ENCODE measurements at regions not wholly inside any gene's neighbourhood (a gene's known extent, or its start where the extent isn't known, plus 50 kb on each side); places are given as distances from the start of the nearest gene placed in this dataset.

DNA sequence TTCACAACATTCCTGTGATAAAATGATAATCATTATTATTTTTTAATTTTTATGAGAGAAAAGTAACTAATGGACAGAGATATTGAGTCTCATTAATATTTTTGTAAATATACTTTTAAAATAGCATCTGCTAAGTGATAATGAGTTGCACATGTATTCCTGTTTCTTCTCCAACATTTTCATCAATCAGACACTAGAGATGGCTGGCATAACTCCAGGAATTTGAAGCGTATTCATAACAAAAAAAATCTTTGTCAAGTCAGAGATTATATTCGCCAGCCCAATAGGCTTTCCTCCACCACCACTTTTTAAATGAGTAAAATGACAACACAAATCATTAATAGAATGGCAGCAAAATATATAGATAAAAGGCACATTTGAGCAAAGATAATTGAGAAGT, 524.0 kb upstream of the KCND2 start:
- no peak overlapping the region for H3K14ac ChIP-seq (ENCODE audit: low read length in 2 of 2)
- no peak overlapping the region for H3K27ac ChIP-seq (ENCODE audit: low read length, poor library complexity, severe bottlenecking)
- no peaks in the 10 kb centered on the region for H3K27me3 ChIP-seq (ENCODE audit: control insufficient read depth in 1 of 2, insufficient read depth in 1 of 2, low read length in 2 of 2)
- no peak overlapping the region for H4K8ac ChIP-seq (ENCODE audit: low read length)
- 90% methylated on average over 1 of the region's 2 CpGs for WGBS
- no peak overlapping the region for H2BK12ac ChIP-seq (ENCODE audit: low read length in 2 of 2)
- H3K23ac ChIP-seq (ENCODE audit: low read length in 2 of 2): no peak overlapping the region
- H3K9ac ChIP-seq (ENCODE audit: low read length): no peak overlapping the region
- H2BK120ac ChIP-seq (ENCODE audit: low read depth, low read length): no peak overlapping the region
- no peak overlapping the region for H3K4me3 ChIP-seq (ENCODE audit: insufficient read depth in 1 of 2, low read depth in 1 of 2, low read length in 2 of 2)
- no peak for DNase-seq
- no peak overlapping the region for H4K91ac ChIP-seq (ENCODE audit: low read length)
- no peak overlapping the region for H3K4me2 ChIP-seq (ENCODE audit: low read length, poor library complexity, severe bottlenecking)
- no peak overlapping the region for H2BK15ac ChIP-seq (ENCODE audit: low read depth, poor library complexity, severe bottlenecking)
- H2AFZ ChIP-seq (ENCODE audit: low read depth, low read length): no peak overlapping the region
- H2AK5ac ChIP-seq (ENCODE audit: low read length, severe bottlenecking): no peak overlapping the region
- no peaks in the 10 kb centered on the region for H3K79me1 ChIP-seq (replicated peaks; ENCODE audit: low read length, poor library complexity, severe bottlenecking)
- no peak overlapping the region for H2BK5ac ChIP-seq (ENCODE audit: low read depth, low read length, poor library complexity, severe bottlenecking)
- no peak overlapping the region for H3K18ac ChIP-seq (ENCODE audit: low read depth in 1 of 2, low read length in 2 of 2)
- no peaks in the 10 kb centered on the region for H3K36me3 ChIP-seq (ENCODE audit: control insufficient read depth in 1 of 2, insufficient read depth in 2 of 2, low read depth in 1 of 2, low read length in 2 of 2)
- H3K4ac ChIP-seq (ENCODE audit: low read depth in 1 of 2, low read length in 2 of 2): no peak overlapping the region
- H3K9me3 ChIP-seq (ENCODE audit: control insufficient read depth, low read length): no peaks in the 10 kb centered on the region
- no peaks in the 10 kb centered on the region for H3K4me1 ChIP-seq (ENCODE audit: control insufficient read depth, insufficient read depth, low read depth, low read length)

DNA sequence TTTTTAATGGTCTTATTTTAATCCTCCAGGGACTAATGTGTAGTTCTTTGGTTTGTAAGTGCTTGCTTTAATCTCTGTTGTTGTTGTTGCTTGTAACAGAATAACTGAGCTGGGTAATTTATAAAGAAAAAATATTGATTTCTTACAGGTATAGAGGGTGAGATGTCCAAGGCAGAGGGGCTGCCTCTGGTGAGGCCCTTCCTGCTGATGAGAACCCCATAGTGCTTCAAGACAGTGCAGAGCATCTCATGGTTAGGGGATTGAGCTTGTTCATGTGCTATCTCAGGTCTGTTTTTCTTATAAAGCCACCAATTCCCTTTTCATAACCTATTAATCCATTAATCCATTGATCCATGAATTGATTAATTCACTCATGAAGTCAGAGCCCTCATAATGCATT, 516.3 kb upstream of the KCND2 start:
- no peak overlapping the region for H3K23ac ChIP-seq (ENCODE audit: low read length in 2 of 2)
- no peak overlapping the region for H3K9ac ChIP-seq (ENCODE audit: low read length)
- no peaks in the 10 kb centered on the region for H3K79me1 ChIP-seq (replicated peaks; ENCODE audit: low read length, poor library complexity, severe bottlenecking)
- no peak overlapping the region for H3K4me3 ChIP-seq (ENCODE audit: insufficient read depth in 1 of 2, low read depth in 1 of 2, low read length in 2 of 2)
- no peak overlapping the region for H3K4me2 ChIP-seq (ENCODE audit: low read length, poor library complexity, severe bottlenecking)
- H3K27me3 ChIP-seq (ENCODE audit: control insufficient read depth in 1 of 2, insufficient read depth in 1 of 2, low read length in 2 of 2): no peaks in the 10 kb centered on the region
- H2AFZ ChIP-seq (ENCODE audit: low read depth, low read length): no peak overlapping the region
- no peaks in the 10 kb centered on the region for H3K4me1 ChIP-seq (ENCODE audit: control insufficient read depth, insufficient read depth, low read depth, low read length)
- H4K8ac ChIP-seq (ENCODE audit: low read length): no peak overlapping the region
- DNase-seq: no peak
- no peaks in the 10 kb centered on the region for H3K36me3 ChIP-seq (ENCODE audit: control insufficient read depth in 1 of 2, insufficient read depth in 2 of 2, low read depth in 1 of 2, low read length in 2 of 2)
- H2AK5ac ChIP-seq (ENCODE audit: low read length, severe bottlenecking): no peak overlapping the region
- H3K27ac ChIP-seq (ENCODE audit: low read length, poor library complexity, severe bottlenecking): no peak overlapping the region
- H3K18ac ChIP-seq (ENCODE audit: low read depth in 1 of 2, low read length in 2 of 2): no peak overlapping the region
- no peak overlapping the region for H3K4ac ChIP-seq (ENCODE audit: low read depth in 1 of 2, low read length in 2 of 2)
- H2BK15ac ChIP-seq (ENCODE audit: low read depth, poor library complexity, severe bottlenecking): no peak overlapping the region
- H4K91ac ChIP-seq (ENCODE audit: low read length): no peak overlapping the region
- H2BK5ac ChIP-seq (ENCODE audit: low read depth, low read length, poor library complexity, severe bottlenecking): no peak overlapping the region
- H2BK120ac ChIP-seq (ENCODE audit: low read depth, low read length): no peak overlapping the region
- no peak overlapping the region for H3K14ac ChIP-seq (ENCODE audit: low read length in 2 of 2)
- no peaks in the 10 kb centered on the region for H3K9me3 ChIP-seq (ENCODE audit: control insufficient read depth, low read length)
- no peak overlapping the region for H2BK12ac ChIP-seq (ENCODE audit: low read length in 2 of 2)

DNA sequence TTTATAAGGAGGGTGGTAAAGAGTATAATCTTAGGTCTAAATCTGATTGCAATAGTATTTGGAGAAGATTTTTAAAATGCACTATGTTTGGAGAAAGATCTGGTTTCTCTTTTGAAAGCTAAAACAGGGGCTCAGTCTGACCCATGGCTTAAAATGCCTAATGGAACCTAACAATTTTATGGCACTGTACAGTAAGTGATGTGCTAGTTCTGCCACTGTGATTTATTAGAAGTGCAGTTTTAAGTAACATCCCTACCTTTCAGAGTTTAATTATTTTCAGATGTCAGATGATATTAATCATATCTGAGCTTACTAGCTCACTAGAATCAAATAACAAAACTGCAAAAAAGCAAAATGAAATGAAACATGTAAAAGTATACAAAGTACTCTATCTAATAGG, 514.7 kb upstream of the KCND2 start:
- no peak overlapping the region for H2AFZ ChIP-seq (ENCODE audit: low read depth, low read length)
- no peak overlapping the region for H3K4me2 ChIP-seq (ENCODE audit: low read length, poor library complexity, severe bottlenecking)
- no peaks in the 10 kb centered on the region for H3K9me3 ChIP-seq (ENCODE audit: control insufficient read depth, low read length)
- H3K23ac ChIP-seq (ENCODE audit: low read length in 2 of 2): no peak overlapping the region
- H4K91ac ChIP-seq (ENCODE audit: low read length): no peak overlapping the region
- no peaks in the 10 kb centered on the region for H3K4me1 ChIP-seq (ENCODE audit: control insufficient read depth, insufficient read depth, low read depth, low read length)
- no peak overlapping the region for H4K8ac ChIP-seq (ENCODE audit: low read length)
- H3K27ac ChIP-seq (ENCODE audit: low read length, poor library complexity, severe bottlenecking): no peak overlapping the region
- no peak for DNase-seq
- no peak overlapping the region for H2BK120ac ChIP-seq (ENCODE audit: low read depth, low read length)
- no peak overlapping the region for H3K14ac ChIP-seq (ENCODE audit: low read length in 2 of 2)
- no peak overlapping the region for H2AK5ac ChIP-seq (ENCODE audit: low read length, severe bottlenecking)
- H2BK12ac ChIP-seq (ENCODE audit: low read length in 2 of 2): no peak overlapping the region
- H3K4me3 ChIP-seq (ENCODE audit: insufficient read depth in 1 of 2, low read depth in 1 of 2, low read length in 2 of 2): no peak overlapping the region
- no peaks in the 10 kb centered on the region for H3K27me3 ChIP-seq (ENCODE audit: control insufficient read depth in 1 of 2, insufficient read depth in 1 of 2, low read length in 2 of 2)
- no peak overlapping the region for H3K18ac ChIP-seq (ENCODE audit: low read depth in 1 of 2, low read length in 2 of 2)
- H2BK5ac ChIP-seq (ENCODE audit: low read depth, low read length, poor library complexity, severe bottlenecking): no peak overlapping the region
- H3K9ac ChIP-seq (ENCODE audit: low read length): no peak overlapping the region
- no peaks in the 10 kb centered on the region for H3K79me1 ChIP-seq (replicated peaks; ENCODE audit: low read length, poor library complexity, severe bottlenecking)
- no peak overlapping the region for H3K4ac ChIP-seq (ENCODE audit: low read depth in 1 of 2, low read length in 2 of 2)
- no peak overlapping the region for H2BK15ac ChIP-seq (ENCODE audit: low read depth, poor library complexity, severe bottlenecking)
- no peaks in the 10 kb centered on the region for H3K36me3 ChIP-seq (ENCODE audit: control insufficient read depth in 1 of 2, insufficient read depth in 2 of 2, low read depth in 1 of 2, low read length in 2 of 2)

DNA sequence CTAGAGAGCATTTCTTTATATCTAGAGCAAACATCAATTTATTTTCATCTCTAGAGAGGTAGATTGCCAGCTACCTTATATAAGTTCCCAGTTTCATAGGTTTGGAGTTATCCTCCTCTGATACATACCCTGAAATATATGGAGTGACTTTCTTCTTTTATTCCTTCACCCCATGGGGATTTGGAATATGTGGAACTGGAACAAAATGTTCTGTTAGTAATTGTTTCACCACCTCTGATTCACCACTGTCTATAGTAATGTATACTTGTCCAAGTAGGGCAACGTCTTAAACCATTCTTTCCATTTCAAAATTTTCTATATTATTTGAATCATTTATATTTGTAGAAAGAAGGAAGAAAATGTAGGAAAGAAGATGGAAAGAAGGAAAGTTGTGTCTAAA, 511.2 kb upstream of the KCND2 start:
- DNase-seq: no peak
- no peaks in the 10 kb centered on the region for H3K4me1 ChIP-seq (ENCODE audit: control insufficient read depth, insufficient read depth, low read depth, low read length)
- H3K79me1 ChIP-seq (replicated peaks; ENCODE audit: low read length, poor library complexity, severe bottlenecking): no peaks in the 10 kb centered on the region
- no peak overlapping the region for H4K91ac ChIP-seq (ENCODE audit: low read length)
- WGBS: no CpG with 5 or more reads among the region's 1 CpG
- no peak overlapping the region for H3K4ac ChIP-seq (ENCODE audit: low read depth in 1 of 2, low read length in 2 of 2)
- H3K27me3 ChIP-seq (ENCODE audit: control insufficient read depth in 1 of 2, insufficient read depth in 1 of 2, low read length in 2 of 2): no peaks in the 10 kb centered on the region
- no peak overlapping the region for H3K4me2 ChIP-seq (ENCODE audit: low read length, poor library complexity, severe bottlenecking)
- no peak overlapping the region for H2AFZ ChIP-seq (ENCODE audit: low read depth, low read length)
- H3K27ac ChIP-seq (ENCODE audit: low read length, poor library complexity, severe bottlenecking): no peak overlapping the region
- no peak overlapping the region for H2BK12ac ChIP-seq (ENCODE audit: low read length in 2 of 2)
- no peak overlapping the region for H4K8ac ChIP-seq (ENCODE audit: low read length)
- no peak overlapping the region for H2BK15ac ChIP-seq (ENCODE audit: low read depth, poor library complexity, severe bottlenecking)
- no peak overlapping the region for H3K14ac ChIP-seq (ENCODE audit: low read length in 2 of 2)
- no peak overlapping the region for H2AK5ac ChIP-seq (ENCODE audit: low read length, severe bottlenecking)
- no peak overlapping the region for H3K4me3 ChIP-seq (ENCODE audit: insufficient read depth in 1 of 2, low read depth in 1 of 2, low read length in 2 of 2)
- H2BK120ac ChIP-seq (ENCODE audit: low read depth, low read length): no peak overlapping the region
- H3K18ac ChIP-seq (ENCODE audit: low read depth in 1 of 2, low read length in 2 of 2): no peak overlapping the region
- no peak overlapping the region for H2BK5ac ChIP-seq (ENCODE audit: low read depth, low read length, poor library complexity, severe bottlenecking)
- no peak overlapping the region for H3K9ac ChIP-seq (ENCODE audit: low read length)
- H3K36me3 ChIP-seq (ENCODE audit: control insufficient read depth in 1 of 2, insufficient read depth in 2 of 2, low read depth in 1 of 2, low read length in 2 of 2): no peaks in the 10 kb centered on the region
- no peaks in the 10 kb centered on the region for H3K9me3 ChIP-seq (ENCODE audit: control insufficient read depth, low read length)
- no peak overlapping the region for H3K23ac ChIP-seq (ENCODE audit: low read length in 2 of 2)

All from mesenchymal stem cell (in vitro differentiated cells and primary cell).